Hematopoietic multipotent progenitor cell treated with erythropoietin and hydrocortisone succinate and interleukin-3 and kit ligand, for 4 days (in vitro differentiated cells): ENCODE measurements at regions not wholly inside any gene's neighbourhood (a gene's known extent, or its start where the extent isn't known, plus 50 kb on each side); places are given as distances from the start of the nearest gene placed in this dataset.

Experiments used
- DNase-seq: peaks from one replicate; pipeline ENCODE4 v3.0.0-alpha.2; 2015

GRCh38 chr12:123038486-123038885 is 58.0 kb downstream of the ARL6IP4 start:
- no peak for DNase-seq

GRCh38 chr12:123037791-123038190 is 57.3 kb downstream of the ARL6IP4 start:
- no peak for DNase-seq

- peak; percentile 84 for DNase-seq
Measured at GRCh38 chr12:123036466-123037285, 56.2 kb downstream of the ARL6IP4 start.

GRCh38 chr12:123035841-123036240 is 55.4 kb downstream of the ARL6IP4 start:
- peak; percentile 36 for DNase-seq

GRCh38 chr12:123034865-123035264 is 54.4 kb downstream of the ARL6IP4 start:
- DNase-seq, result peak; percentile 42

- peak; percentile 96 for DNase-seq
Measured at GRCh38 chr12:123034022-123034541, 53.6 kb downstream of the ARL6IP4 start.

GRCh38 chr12:123033392-123034021 is 53.0 kb downstream of the ARL6IP4 start:
- peak; percentile 90 for DNase-seq

GRCh38 chr12:123032736-123033391 is 52.4 kb downstream of the ARL6IP4 start:
- DNase-seq, result peak; percentile 53
